Peyer's patch (tissue), 4 donors: ENCODE measurements at regions not wholly inside any gene's neighbourhood (a gene's known extent, or its start where the extent isn't known, plus 50 kb on each side); places are given as distances from the start of the nearest gene placed in this dataset.

ENCODE experiments used
- DNase-seq, 3 donors: peaks; one replicate each; pipeline ENCODE4 v3.0.0-alpha.2; 2017 to 2019
- H3K27ac ChIP-seq, 4 donors: fragments of 200-600 bp; sonication (generic); one replicate each; pipeline ENCODE4 v1.5.1; 2016 to 2019
- H3K27me3 ChIP-seq, 2 donors: fragments of 200-600 bp; sonication (generic); one replicate each; pipeline ENCODE4 v1.5.1; 2019
- H3K36me3 ChIP-seq, 3 donors: fragments of 200-600 bp; sonication (generic); one replicate each; pipeline ENCODE4 v1.5.1; 2016 to 2019
- H3K4me1 ChIP-seq, 4 donors: fragments of 200-600 bp; sonication (generic); one replicate each; pipeline ENCODE4 v1.5.1; 2016 to 2019
- H3K4me3 ChIP-seq, 4 donors: fragments of 200-600 bp; sonication (generic); 1 replicate in 3 of 4; 2 replicates in 1 of 4; pipeline ENCODE4 v1.5.1; 2016 to 2019; ENCODE audit warnings: mild to moderate bottlenecking in 1 of 4
- H3K9me3 ChIP-seq, 4 donors: fragments of 200-600 bp; sonication (generic); one replicate each; pipeline ENCODE4 v1.5.1; 2016 to 2019; ENCODE audit warnings: mild to moderate bottlenecking in 1 of 4
- CTCF ChIP-seq, 6 experiments: fragments of 450-650 bp in 4 of 6; fragments of 200-600 bp in 2 of 6; sonication (generic) in 1 of 6; IDR thresholded peaks; one replicate each; pipeline ENCODE4 v1.5.1; 2017 to 2019; ENCODE audit warnings: antibody characterized with exemption in 6 of 6, mild to moderate bottlenecking in 3 of 6, moderate library complexity in 1 of 6
- POLR2A ChIP-seq, 2 donors: fragments of 450-650 bp; IDR thresholded peaks; one replicate each; pipeline ENCODE4 v1.5.1; 2017; ENCODE audit warnings: antibody characterized with exemption in 2 of 2, mild to moderate bottlenecking in 2 of 2, moderate library complexity in 2 of 2

- peaks cover 0 to 3% (median 0%) of the 10 kb centered on the region in 4 donors for H3K4me1 ChIP-seq
- no peaks in the 10 kb centered on the region for H3K9me3 ChIP-seq
- H3K27me3 ChIP-seq: no peaks in the 10 kb centered on the region
- H3K36me3 ChIP-seq: no peaks in the 10 kb centered on the region
- no peak overlapping the region for H3K4me3 ChIP-seq
- no peak overlapping the region for H3K27ac ChIP-seq
- DNase-seq: no peak
- TF ChIP-seq CTCF (IDR thresholded peaks at IDR 0.05): no peak
- no peak for TF ChIP-seq POLR2A (IDR thresholded peaks at IDR 0.05)
Observed at GRCh38 chr2:18787726-18788125, 198.4 kb upstream of the NT5C1B start.

GRCh38 chr2:18784245-18784644, 194.9 kb upstream of the NT5C1B start:
- no peak overlapping the region for H3K4me3 ChIP-seq
- H3K27me3 ChIP-seq: no peaks in the 10 kb centered on the region
- H3K4me1 ChIP-seq: no peaks in the 10 kb centered on the region
- H3K36me3 ChIP-seq: no peaks in the 10 kb centered on the region
- TF ChIP-seq POLR2A (IDR thresholded peaks at IDR 0.05) (no peak), CTCF (IDR thresholded peaks at IDR 0.05) (no peak)
- H3K9me3 ChIP-seq: no peaks in the 10 kb centered on the region
- no peak for DNase-seq
- no peak overlapping the region for H3K27ac ChIP-seq

GRCh38 chr2:18781541-18782280, 192.3 kb upstream of the NT5C1B start:
- no peaks in the 10 kb centered on the region for H3K4me1 ChIP-seq
- no peak overlapping the region for H3K27ac ChIP-seq
- H3K36me3 ChIP-seq: no peaks in the 10 kb centered on the region
- DNase-seq: no peak
- TF ChIP-seq POLR2A (IDR thresholded peaks at IDR 0.05) (no peak), CTCF (IDR thresholded peaks at IDR 0.05) (no peak)
- H3K27me3 ChIP-seq: no peaks in the 10 kb centered on the region
- no peak overlapping the region for H3K4me3 ChIP-seq
- H3K9me3 ChIP-seq: no peaks in the 10 kb centered on the region

GRCh38 chr2:18777250-18777812, 188.0 kb upstream of the NT5C1B start:
- Histone ChIP-seq H3K36me3 (no peaks in the 10 kb centered on the region), H3K9me3 (no peaks in the 10 kb centered on the region), H3K4me1 (no peaks in the 10 kb centered on the region), H3K4me3 (no peak overlapping the region), H3K27ac (no peak overlapping the region), H3K27me3 (no peaks in the 10 kb centered on the region)
- no peak for DNase-seq
- TF ChIP-seq POLR2A (IDR thresholded peaks at IDR 0.05) (no peak), CTCF (IDR thresholded peaks at IDR 0.05) (no peak)

GRCh38 chr2:18771212-18771611, 181.8 kb upstream of the NT5C1B start:
- H3K27ac ChIP-seq: no peak overlapping the region
- no peaks in the 10 kb centered on the region for H3K36me3 ChIP-seq
- no peak for DNase-seq
- no peak for TF ChIP-seq CTCF (IDR thresholded peaks at IDR 0.05)
- no peak for TF ChIP-seq POLR2A (IDR thresholded peaks at IDR 0.05)
- no peaks in the 10 kb centered on the region for H3K4me1 ChIP-seq
- no peaks in the 10 kb centered on the region for H3K9me3 ChIP-seq
- H3K27me3 ChIP-seq: no peaks in the 10 kb centered on the region
- H3K4me3 ChIP-seq: no peak overlapping the region
